Fibroblast of villous mesenchyme (primary cell): ENCODE measurements at regions not wholly inside any gene's neighbourhood (a gene's known extent, or its start where the extent isn't known, plus 50 kb on each side); places are given as distances from the start of the nearest gene placed in this dataset.

ENCODE experiments used
- DNase-seq: peaks from one replicate; pipeline ENCODE4 v3.0.0-alpha.2; 2010; ENCODE audit warnings: low read depth
- H3K4me3 ChIP-seq: 2 replicates; pipeline ENCODE4 v1.5.1; 2011; ENCODE audit warnings: low read depth, mild to moderate bottlenecking, low read length
- TF ChIP-seq, protein P1 (sequence below): IDR thresholded peaks from 2 replicates; pipeline ENCODE4 v1.5.1; 2012; ENCODE audit warnings: low read depth, mild to moderate bottlenecking, low read length; ENCODE audit not compliant: insufficient read depth

- TF ChIP-seq, protein P1, sequence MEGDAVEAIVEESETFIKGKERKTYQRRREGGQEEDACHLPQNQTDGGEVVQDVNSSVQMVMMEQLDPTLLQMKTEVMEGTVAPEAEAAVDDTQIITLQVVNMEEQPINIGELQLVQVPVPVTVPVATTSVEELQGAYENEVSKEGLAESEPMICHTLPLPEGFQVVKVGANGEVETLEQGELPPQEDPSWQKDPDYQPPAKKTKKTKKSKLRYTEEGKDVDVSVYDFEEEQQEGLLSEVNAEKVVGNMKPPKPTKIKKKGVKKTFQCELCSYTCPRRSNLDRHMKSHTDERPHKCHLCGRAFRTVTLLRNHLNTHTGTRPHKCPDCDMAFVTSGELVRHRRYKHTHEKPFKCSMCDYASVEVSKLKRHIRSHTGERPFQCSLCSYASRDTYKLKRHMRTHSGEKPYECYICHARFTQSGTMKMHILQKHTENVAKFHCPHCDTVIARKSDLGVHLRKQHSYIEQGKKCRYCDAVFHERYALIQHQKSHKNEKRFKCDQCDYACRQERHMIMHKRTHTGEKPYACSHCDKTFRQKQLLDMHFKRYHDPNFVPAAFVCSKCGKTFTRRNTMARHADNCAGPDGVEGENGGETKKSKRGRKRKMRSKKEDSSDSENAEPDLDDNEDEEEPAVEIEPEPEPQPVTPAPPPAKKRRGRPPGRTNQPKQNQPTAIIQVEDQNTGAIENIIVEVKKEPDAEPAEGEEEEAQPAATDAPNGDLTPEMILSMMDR, result no peak
- H3K4me3 ChIP-seq, result no peak overlapping the region
- DNase-seq, result no peak
Observed at GRCh38 chr2:80786584-80786983, 482.0 kb upstream of the LRRTM1 start.

- no peak for DNase-seq
- TF ChIP-seq, protein P1, result no peak
- H3K4me3 ChIP-seq, result no peak overlapping the region
Observed at GRCh38 chr2:80778704-80779103, 474.2 kb upstream of the LRRTM1 start.

DNA sequence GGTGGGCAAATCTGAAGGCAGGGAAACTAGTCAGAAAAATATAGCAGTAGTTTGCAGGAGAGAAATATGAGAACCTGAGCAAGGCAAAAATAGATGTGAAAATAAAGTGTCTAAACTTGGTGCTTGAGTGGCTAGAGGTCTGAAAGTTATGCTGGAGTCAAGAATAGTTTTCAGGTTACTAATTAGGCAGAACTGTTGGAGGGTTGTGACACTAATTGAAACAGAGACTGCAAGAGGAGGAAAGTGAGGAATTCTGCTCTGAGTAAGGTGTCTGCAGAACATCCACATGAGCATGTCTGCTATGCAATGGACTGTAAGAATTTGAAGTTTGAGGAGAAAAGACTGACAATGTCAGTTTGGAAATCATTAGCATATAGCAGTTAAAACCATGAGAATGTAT is 444.0 kb upstream of the LRRTM1 start:
- TF ChIP-seq, protein P1, result no peak
- no peak overlapping the region for H3K4me3 ChIP-seq
- no peak for DNase-seq

GRCh38 chr2:80737047-80737446 is 432.5 kb upstream of the LRRTM1 start:
- TF ChIP-seq, protein P1, result no peak
- H3K4me3 ChIP-seq, result no peak overlapping the region
- DNase-seq, result no peak

DNA sequence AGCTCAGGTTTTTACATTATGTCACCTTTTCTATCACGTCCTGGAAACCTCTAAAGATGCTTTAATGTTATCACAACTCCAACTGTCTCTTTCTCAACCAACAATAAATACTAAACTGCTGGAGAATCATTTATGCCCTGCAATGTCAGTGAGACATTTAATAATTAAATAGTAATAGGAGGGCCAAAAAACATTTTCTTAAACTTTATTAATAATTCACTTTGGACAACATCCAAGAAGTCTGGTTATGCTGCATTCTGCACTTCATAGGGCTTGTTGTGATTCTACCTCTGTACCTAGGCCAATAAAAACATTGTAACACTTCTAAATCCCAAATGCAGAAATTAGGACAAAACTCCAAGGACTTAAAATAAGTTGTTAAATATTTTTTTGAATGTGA is 420.4 kb upstream of the LRRTM1 start:
- no peak for DNase-seq
- TF ChIP-seq, protein P1, result no peak
- H3K4me3 ChIP-seq, result no peak overlapping the region

DNA sequence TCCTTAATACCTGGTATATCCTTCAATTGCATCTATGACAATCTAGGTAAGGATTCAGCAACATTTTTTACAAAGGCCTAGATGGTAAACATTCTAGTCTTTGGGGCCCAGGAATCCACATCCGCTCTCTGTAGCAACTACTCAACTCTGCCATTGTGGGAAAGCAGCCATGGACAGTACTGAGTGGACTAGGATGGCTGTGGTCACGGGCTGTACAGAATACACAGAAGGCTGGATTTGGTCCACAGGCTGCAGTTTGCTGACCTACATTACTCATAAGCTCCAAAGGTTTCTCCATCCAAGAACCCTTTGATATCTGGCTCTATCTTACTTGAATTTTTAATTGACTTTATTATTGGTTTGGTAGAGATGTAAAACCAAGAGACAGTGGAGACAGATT is 418.3 kb upstream of the LRRTM1 start:
- no peak overlapping the region for H3K4me3 ChIP-seq
- TF ChIP-seq, protein P1, result no peak
- DNase-seq, result no peak

DNA sequence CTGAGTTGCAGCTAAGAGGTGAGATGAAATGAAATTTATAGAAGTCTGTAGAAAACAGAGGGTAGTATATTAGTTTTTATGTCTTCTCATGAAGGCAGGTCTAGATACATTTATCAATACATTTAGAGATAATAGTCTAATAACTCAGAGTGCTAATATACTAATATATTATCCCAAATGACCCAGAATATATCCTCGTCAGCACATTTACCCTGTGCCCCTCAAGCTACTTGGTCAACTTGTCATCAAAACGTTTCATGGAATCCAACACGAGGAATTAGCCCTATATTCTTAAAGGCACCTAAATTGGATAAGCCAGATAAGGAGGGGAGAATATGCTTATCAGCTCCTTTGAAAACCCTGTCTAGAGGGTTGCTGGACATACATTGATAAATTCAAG is 415.1 kb upstream of the LRRTM1 start:
- no peak for DNase-seq
- H3K4me3 ChIP-seq, result no peak overlapping the region
- TF ChIP-seq, protein P1, result no peak
